Hypothalamus (tissue), 51 donors: ENCODE measurements at regions not wholly inside any gene's neighbourhood (a gene's known extent, or its start where the extent isn't known, plus 50 kb on each side); places are given as distances from the start of the nearest gene placed in this dataset.
"Not testable (repeated sequence)": the region's sequence is repeated elsewhere in the genome, so short reads cannot be mapped to it uniquely, and the experiment has no call there.

ENCODE experiments used
- DNase-seq, 51 donors: peaks; one replicate each; lab custom pipeline; 2025; lab: John Stamatoyannopoulos, UW

GRCh38 chr9:134571946-134572917 lies 69.4 kb upstream of the COL5A1 start:
- no peak for DNase-seq

- not testable (repeated sequence) for DNase-seq
These were observed 66.9 kb upstream of the COL5A1 start for GRCh38 chr9:134574686-134575085.

- no peak for DNase-seq
These were observed 66.3 kb upstream of the COL5A1 start for GRCh38 chr9:134575103-134575900.

GRCh38 chr9:134575901-134576176 lies 65.8 kb upstream of the COL5A1 start:
- no peak for DNase-seq

GRCh38 chr9:134585021-134585561 lies 56.5 kb upstream of the COL5A1 start:
- no peak for DNase-seq

GRCh38 chr9:134585746-134586706 lies 55.6 kb upstream of the COL5A1 start:
- no peak for DNase-seq

GRCh38 chr9:134589748-134590147 lies 51.9 kb upstream of the COL5A1 start:
- no peak for DNase-seq

- no peak for DNase-seq
These were observed 51.1 kb upstream of the COL5A1 start for GRCh38 chr9:134590240-134591081.

- no peak for DNase-seq
These were observed 50.5 kb upstream of the COL5A1 start for GRCh38 chr9:134591082-134591571.

- DNase-seq, result no peak
These were observed 50.0 kb upstream of the COL5A1 start for GRCh38 chr9:134591573-134591981.
